Glomerular endothelial cell (primary cell): ENCODE measurements at regions not wholly inside any gene's neighbourhood (a gene's known extent, or its start where the extent isn't known, plus 50 kb on each side); places are given as distances from the start of the nearest gene placed in this dataset.
"Not testable (repeated sequence)": the region's sequence is repeated elsewhere in the genome, so short reads cannot be mapped to it uniquely, and the experiment has no call there.

Source experiments
- DNase-seq: peaks from one replicate; pipeline ENCODE4 v3.0.0-alpha.2; 2011; ENCODE audit warnings: low read depth, low spot score; ENCODE audit errors: extremely low read depth

DNA sequence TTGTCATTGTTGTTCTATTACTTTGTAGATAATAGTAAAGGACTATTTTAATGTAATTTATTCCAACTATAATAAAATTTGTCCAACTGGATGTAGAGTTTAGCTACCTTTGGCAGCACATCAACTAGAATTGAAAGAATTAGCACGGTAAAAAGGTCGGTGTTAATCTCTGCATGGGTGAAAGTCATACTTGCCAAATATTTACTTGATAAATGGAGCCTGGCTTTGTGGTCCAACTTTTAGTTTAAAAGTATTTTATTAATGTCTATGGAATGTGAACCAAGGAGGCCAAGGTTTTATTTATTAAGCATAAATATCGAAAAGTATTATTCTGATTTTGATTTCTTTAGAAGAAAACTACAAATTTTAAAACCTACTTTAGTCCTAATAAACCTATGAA lies 1389.0 kb downstream of the PCDH9 start:
- DNase-seq, result no peak

DNA sequence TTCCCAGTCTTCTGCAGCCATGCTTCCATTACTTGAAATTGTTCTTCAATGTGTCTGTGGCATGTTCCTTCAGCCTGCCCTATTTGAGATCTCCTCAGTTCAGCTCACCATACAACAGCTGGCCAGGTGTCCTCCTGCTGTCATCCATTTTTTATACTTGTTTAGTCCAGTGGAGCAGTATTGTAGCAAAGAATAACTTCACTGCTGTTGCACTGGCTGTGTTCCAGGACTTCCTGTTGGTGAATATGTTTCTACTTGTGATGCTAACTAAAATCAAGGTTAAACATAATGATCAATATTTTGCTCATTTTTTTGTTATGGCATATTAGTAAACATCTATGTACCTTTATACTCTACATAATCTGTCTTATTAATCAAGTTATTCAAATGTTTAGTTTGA lies 1394.1 kb downstream of the PCDH9 start:
- DNase-seq, result no peak

DNA sequence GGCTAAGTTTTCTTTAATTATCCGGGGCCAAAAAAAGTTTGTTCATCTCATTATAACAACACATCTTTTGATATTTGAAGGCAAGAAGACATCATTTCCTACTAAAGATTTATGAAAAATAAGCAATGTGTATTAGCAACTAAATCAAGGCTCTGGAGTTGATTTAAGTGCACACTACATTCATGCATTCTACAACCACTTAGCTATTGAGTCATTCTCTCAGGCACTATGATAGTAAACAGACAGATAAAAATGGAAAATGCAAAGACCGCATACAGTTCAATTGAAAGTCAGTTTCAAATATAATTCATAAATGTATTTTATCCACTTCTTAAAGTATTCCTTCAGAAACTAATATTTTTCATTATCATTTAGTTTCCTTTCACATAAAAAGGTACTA lies 1395.2 kb downstream of the PCDH9 start:
- DNase-seq, result no peak

DNA sequence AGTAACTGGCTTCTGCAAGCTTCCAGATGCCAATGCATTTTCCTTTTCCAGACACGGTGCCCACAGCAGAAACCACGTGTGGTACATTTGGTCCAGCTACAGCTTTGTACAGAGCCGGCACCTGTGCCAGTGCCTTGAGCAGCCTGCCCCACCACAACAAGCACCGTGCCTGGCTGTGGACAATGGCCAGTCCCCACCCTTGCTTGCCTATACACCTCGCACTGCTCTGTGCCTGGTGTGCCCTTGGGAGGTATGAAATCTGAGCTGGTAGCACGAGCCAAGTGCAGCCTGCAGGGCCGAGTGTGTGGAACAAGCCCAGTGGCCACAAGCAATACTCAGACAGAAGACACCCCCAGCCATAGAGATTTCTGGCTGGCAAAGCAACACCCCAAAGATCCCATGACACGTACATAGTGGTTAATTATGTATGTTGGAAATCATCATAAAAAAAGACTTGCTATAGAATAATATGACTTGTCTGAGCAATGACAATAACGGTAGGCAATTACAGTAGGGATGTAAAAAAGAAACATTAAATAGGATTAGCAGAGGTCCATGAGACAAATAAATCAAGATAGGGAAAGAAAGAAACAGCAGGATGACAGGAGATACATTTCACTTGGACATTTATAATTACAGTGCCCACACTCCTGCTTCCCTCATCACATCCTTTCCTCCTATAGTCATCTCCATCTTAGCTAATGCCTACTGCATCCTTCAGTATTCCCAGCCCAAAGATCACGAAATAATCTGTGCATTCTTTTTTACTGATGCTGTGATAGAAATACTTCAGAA lies 1399.5 kb downstream of the PCDH9 start:
- DNase-seq, result no peak

DNA sequence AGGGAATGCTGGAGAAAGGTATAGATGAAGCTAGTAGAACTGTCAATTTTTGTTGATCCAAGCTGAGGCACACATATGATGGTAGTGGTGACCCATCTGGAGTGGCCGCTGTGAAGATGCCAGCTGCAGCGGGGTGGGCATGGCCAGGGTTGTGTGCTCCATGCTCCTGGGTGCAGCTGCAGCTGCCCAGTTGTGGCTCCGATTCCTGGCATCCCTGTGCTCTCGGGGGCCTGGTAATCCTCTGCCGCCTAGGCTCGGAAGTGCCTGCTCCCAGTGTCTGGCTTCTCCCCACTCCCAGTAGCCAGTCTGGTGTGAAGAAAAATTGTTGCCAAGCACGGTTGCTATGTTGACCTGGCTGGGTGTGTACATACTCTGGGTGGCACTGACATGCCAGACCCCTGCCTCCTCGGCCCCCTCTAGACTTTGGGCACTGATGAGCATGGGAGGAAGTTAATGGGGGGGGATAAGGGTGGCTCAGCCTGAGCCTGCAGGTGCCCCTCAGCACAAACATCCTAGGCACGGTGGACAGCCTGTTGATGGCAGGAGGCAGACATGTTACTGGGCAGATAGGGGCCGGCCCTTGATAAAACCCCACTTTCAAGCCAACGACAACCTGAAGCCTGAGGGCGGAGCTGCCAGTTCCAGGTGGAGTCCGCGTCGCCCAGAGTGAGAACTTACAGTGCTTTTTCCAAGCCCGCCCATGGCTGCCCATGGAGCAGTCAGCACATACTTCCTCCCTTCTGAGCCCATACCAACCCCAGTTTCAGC lies 1400.7 kb downstream of the PCDH9 start:
- no peak for DNase-seq

DNA sequence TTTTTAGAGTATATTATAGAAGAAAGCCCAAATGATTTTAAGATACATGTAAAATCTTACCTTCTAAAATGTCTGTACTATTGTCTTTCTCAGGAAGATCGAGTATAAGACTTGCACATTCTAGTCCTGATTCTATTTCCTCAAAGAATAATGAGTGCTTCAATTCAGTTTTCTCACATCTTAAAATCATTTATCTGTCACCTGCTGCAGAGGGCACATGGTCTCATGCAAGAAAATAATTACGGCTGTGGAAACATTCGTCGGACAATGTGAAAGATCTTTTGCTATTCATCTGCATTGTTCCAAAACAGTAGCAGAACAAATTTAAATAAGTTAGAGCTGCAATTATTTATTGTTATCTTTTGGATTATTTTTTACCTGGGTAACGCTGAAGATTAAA lies 1403.5 kb downstream of the PCDH9 start:
- no peak for DNase-seq

DNA sequence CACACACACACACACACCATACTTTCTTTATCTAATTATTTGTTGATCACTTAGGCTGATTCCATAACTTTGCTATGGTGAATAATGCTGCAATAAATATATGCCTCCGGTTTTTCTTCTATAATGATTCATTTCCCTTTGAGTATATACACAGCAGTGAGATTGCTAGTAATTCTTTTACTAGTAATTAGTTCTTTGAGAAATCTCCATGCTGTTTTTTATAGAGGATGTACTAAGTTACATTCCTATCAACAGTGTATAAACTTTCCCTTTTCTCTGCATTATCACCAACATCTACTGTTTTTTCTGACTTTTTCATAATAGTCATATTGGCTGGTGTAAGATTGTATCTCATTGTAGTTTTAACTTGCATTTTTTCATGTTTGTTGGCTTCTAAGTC lies 1405.1 kb downstream of the PCDH9 start:
- DNase-seq, result peak; percentile 7

DNA sequence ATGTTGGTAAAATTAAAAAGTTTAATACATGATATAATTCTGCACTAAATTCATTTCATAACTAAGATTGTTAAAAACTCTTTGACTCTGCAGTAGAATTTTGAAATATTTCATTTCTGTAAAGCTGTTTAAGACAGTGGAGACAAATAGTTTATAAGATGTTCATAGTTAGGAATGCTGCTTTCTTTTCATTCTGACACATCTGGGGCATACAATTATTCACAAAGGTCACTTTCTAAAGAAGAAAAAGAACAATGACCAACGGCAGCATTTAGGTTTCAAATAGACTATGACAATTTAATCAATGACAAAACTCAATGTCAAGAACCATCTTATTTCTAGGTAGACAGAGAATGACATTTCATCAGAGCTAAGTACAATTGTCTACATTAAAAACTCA lies 1422.1 kb downstream of the PCDH9 start:
- no peak for DNase-seq

DNA sequence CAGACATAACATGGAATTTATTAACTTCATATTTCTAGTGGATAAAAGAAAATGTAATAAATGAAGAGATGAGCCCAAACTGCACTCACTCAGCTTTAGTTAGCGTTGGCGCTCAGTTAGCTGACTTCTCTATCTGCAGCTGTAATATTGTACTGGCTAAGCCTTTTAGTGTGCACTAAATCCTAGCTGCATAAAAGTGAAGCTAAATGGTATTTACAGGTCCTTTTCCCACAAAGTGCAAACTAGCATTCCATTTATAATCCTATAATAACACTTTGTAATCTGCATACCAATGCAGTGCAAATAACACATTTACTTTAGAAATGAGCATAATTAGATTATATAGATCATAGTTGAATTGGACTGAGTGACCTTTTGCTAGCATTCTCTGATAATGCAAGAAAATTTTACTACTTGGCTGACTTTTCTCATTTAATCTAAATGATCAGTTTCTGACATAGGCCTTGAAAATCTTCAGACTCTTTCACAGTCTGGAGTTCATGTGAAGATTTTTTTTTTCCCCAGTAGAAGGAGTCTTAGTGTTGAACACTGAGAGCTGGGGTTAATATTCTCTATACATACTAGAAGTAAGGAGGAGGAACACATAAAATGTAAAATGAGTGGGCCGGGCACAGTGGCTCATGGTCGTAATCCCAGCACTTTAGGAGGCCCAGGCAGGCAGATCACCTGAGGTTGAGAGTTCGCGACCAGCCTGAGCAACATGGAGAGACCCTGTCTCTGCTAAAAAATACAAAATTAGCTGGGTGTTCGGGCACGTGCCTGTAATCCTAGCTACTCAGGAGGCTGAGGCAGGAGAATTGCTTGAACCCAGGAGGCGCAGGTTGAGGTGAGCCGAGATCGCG lies 1426.4 kb downstream of the PCDH9 start:
- no peak for DNase-seq

DNA sequence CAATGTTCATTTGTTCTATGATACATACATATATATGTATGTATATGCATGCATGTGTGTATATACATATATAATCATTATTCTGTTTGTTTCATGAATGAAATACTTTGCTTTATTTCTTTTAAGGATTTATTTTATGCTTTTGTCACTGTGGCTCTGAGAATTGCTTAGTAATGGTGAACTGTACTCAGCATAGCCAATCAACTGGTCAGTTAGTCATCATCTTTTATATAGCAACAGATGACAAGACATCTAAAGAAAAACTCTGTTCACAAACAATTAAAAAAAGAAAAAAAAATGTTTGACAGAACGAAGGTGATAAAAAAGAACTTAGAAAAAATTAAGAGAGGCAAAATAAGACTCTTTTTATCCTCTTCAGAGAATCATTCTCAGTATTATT lies 1440.3 kb downstream of the PCDH9 start:
- DNase-seq, result no peak

DNA sequence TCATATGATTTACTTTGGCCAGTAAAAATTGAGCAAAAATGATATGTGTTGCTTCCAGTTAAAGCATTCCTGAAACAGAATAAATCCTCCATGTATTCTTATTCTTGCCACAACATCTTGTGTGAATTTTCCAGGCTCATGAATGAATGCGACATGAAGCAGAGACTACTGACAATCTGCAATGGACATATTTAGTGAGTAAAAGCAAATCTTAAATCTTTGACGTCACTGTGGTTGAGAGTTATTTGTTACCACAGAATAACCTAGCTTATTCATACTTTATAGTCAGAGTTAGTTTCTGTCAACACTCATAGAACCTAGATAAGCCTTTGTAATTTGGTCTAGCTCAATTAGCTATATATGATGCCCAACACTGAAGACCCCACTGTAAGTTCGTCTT lies 1443.1 kb downstream of the PCDH9 start:
- no peak for DNase-seq

DNA sequence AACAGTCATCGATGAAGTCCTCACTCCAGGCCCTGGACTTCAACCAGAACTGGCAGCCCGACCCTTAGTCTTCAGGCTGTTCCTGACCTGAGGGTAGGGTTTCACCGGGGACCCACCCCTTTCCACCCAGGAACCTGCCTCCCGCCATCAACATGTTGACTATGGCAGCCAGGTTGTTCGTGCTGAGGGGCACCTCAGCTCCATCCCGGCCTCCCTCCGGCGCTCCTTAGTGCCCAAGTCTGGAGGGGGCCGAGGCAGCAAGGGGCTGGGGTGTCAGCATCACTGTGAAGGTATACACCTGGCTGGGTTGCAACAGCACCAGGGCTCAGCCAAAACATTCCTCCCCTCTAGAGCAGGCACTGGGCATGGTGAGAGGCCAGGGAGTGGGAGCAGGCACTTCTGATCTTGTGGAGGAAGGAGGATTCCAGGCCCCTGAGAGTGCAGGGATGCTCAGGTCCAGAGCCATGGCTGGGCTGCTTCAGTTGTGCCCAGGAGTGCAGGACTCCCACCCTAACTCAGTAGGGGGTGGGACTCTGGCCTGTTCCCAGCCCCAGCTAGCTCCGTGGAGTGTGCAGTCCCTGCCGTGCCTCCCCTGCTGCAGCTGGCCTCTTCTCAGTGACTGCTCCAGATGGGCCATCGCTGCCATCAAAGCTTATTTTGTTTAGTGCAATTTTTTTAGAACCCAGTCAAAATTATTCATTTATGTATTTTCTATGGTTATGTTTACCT lies 1445.9 kb downstream of the PCDH9 start:
- DNase-seq, result no peak

DNA sequence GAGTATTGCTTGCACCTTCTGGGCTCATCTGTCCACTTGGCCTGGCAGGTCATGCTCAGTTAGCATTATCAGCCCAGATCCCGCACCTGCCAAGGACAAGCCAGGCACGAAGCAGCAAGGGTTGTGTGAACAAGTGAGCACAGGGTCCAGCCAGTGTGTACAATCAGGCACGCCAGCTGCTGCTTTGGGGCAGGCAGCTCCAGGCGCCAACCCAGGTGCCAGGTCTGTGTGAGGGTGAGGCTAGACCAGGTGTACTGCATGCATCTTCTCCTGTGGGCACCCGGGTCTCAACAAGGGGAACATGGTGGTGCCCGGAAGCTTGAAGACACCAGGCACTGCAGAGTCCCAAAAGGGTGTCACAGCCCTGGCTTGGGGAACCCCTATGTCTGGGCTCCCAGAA lies 1446.8 kb downstream of the PCDH9 start:
- no peak for DNase-seq

DNA sequence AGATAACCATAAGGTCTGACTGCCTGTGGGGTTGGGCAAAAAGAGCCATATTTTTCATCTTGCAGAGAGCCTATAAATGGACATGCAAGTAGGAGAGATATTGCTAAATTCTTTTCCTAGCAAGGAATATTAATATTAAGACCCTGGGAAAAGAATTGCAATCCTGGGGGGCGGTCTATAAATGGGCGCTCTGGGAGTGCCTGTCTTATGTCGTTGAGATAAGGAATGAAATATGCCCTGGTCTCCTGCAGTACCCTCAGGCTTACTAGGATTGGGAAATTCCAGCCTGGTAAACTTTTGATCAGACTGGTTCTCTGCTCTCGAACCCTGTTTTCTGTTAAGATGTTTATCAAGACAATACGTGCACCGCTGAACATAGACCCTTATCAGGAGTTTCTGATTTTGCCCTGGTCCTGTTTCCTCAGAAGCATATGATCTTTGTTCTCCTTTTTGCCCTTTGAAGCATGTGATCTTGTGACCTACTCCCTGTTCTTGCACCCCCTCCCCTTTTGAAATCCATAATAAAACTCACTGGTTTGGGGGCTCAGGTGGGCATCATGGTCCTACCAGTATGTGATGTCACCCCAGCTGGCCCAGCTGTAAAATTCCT lies 1458.3 kb downstream of the PCDH9 start:
- not testable (repeated sequence) for DNase-seq

DNA sequence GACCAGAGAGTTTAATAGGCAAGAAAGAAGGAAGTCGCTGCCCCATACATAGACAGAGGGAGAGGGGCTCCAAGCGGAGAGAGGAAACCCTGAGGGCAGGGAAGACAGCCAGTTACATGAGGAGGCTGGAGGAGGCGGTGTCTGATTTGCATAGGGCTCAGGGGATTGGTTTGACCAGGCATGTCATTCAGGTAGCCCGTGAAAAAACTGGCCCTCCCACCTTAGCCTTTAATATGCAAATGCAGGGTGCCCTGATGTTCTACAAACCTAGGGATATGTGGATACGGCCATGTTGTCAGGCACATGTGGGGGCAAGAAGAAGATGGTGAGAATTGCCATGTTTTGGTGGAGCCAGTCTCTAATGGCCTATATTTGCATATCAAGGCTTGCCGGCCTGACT lies 1461.6 kb downstream of the PCDH9 start:
- no peak for DNase-seq

DNA sequence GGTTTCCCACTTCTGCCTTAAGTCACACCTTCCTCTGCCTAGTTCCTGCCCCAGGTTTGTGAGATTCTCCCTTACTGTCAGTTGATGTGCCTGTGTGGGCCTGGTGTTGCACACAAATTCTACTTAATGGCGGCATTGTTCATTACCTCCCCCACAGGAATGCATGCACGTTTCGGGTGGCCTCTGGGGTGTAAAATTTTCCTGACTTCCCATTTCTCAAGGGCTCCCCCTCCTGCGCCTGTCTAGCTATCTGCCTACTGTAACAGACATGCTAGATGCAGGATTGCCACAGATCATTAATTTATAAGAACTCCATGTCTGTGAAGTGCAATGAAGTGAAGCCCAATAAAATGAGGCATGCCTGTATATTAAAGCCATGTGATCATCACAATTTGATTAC lies 1466.3 kb downstream of the PCDH9 start:
- no peak for DNase-seq

DNA sequence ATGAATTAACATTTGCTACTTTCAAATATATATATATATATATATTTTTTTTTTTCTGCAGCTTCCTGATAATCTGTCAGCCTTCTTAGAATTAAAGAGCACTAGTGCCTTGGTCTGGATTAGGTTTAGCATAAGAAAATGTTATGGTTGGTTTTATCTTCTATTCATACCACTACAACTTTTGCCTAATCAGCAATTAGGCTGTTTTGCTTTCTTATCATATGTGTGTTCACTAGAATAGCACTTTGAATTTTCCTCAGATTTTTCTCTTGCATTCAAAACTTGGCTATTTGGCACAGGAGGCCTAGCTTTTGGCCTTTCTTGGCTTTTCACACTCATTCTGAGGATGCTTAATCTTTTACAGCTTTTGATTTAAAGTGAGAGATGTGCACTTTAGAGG lies 1468.1 kb downstream of the PCDH9 start:
- no peak for DNase-seq

DNA sequence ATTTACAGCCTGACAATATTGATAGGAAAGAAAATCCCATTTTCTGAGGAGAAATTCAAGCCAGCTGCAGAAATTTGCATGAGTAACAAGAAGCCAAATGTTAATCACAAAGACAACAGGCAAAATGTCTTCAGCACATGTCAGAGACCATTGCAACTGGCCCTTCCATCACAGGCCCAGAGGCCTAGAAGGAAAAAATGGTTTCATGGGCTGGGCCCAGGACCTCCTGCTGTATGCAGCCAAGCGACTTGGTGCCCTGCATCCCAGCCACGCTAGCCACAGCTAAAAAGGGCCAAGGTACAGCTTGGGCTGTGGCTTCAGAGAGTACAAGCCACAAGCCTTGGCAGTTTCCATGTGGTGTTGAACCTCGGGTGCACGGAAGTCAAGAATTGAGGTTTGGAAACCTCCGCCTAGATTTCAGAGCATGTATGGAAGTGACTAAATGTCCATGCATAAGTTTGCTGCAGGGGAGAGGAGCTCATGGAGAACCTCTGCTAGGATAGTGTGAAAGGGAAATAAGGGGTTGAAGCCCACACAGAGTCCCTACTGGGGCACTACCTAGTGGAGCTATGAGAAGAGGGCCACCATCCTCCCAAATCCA lies 1474.0 kb downstream of the PCDH9 start:
- DNase-seq, result no peak

DNA sequence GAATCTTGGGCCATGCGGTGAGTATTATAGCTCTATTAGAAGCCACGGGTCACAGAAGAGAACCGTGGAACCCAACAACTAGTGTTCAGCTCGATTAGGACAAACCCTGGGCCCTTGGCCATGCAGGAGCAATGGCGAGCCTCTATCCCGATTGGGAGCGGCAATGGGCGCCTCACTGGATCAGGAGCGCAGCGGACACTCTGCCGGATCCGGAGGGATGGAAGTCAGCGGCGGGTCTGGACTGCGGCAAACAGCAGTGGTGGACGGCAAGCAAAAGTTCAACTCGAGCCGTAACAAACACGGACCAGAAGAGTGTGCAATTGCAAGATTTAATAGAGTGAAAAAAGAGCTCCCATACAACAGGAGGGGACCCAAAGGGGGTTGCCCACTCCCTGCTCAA lies 1481.9 kb downstream of the PCDH9 start:
- DNase-seq, result no peak

DNA sequence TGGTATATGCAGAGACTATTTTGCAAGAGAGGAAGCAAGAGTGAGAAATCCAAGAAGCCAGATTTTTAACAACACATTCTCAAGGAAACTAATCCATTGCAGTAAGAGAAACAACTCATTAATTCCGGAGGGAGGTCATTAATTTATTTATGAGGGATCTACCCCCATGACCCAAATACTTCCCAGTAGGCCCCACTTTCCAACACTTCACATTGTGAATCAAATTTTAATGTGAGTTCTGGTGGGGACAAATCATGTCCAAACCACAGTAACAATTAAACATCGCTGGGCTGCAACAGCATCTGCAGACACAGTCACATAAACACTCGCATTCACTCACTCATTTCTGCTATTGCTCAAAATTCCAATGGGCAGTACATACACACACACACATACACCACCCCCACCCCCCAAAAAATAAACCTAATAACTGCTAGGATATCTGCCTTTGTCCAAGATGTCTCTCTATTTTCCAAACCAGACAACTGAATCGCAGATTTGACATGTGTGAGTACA lies 1483.7 kb downstream of the PCDH9 start:
- DNase-seq, result no peak
